D721Med (cell line): ENCODE measurements at regions not wholly inside any gene's neighbourhood (a gene's known extent, or its start where the extent isn't known, plus 50 kb on each side); places are given as distances from the start of the nearest gene placed in this dataset.

ENCODE experiments used
- DNase-seq: peaks from one replicate; pipeline ENCODE4 v3.0.0; 2011; ENCODE audit warnings: low spot score; ENCODE audit not compliant: insufficient read length
- FAIRE-seq: peaks from 2 replicates; lab custom pipeline; 2011; peaks lifted over from hg19 to GRCh38; lab: Jason Lieb, UNC
- TF ChIP-seq, protein P1 (sequence below): IDR thresholded peaks from 2 replicates; pipeline ENCODE4 v1.5.1; 2012; ENCODE audit warnings: mild to moderate bottlenecking, control low read depth; ENCODE audit not compliant: insufficient read depth; ENCODE audit errors: missing control alignments

DNA sequence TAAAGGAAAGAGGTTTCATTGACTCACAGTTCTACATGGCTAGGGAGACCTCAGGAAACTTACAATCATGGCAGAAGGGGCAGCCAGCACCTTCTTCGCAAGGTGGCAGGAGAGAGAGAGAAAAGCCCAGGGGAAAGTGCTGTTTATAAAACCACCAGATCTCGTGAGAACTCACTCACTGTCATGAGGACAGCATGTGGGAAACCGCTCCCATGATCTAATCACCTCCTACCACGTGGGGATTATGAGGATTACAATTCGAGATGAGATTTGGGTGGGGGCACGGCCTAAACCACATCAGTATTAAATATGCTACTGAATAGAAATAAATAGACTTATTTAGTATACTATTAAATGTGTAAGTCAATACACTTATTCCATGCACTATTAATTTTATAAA, 70.6 kb upstream of the TCF21 start:
- DNase-seq (no peak), FAIRE-seq (no peak)
- TF ChIP-seq, protein P1, sequence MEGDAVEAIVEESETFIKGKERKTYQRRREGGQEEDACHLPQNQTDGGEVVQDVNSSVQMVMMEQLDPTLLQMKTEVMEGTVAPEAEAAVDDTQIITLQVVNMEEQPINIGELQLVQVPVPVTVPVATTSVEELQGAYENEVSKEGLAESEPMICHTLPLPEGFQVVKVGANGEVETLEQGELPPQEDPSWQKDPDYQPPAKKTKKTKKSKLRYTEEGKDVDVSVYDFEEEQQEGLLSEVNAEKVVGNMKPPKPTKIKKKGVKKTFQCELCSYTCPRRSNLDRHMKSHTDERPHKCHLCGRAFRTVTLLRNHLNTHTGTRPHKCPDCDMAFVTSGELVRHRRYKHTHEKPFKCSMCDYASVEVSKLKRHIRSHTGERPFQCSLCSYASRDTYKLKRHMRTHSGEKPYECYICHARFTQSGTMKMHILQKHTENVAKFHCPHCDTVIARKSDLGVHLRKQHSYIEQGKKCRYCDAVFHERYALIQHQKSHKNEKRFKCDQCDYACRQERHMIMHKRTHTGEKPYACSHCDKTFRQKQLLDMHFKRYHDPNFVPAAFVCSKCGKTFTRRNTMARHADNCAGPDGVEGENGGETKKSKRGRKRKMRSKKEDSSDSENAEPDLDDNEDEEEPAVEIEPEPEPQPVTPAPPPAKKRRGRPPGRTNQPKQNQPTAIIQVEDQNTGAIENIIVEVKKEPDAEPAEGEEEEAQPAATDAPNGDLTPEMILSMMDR = no peak

DNA sequence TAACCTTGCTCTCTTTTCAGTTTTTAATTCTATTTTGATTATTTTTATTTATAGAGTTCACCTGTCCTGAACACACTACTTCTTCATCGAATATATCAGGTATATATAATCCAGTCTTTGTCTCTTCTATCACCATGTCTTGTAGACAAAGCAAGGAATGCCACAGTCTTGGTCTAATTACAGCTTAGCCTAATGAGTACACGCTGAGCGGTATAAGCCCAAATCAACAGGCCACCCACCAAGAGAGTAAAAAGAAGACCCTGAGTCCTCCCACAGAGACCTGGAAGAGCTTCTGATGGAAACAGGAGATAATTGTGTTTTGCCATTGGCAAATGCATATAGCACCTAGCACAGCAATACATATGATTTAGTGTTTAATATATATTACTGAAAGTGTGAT, 68.7 kb upstream of the TCF21 start:
- TF ChIP-seq, protein P1 = no peak
- no peak for FAIRE-seq
- no peak for DNase-seq

DNA sequence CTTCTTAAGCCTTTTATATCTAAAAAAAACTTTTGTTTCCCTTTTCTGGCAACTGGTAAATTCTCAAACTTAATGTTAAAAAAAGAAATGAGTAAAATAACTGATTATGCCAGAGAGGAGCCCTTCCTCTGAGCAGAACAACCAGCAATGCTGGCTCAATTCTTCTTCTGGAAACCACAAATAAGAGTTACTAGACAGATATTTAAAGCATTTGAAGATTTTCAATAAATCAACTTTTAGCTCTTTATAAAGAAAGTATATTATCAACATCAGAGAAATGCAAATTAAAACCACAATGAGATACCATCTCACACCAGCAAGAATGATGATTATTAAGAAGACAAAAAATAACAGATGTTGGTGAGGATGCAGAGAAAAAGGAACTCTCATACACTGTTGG, 61.1 kb upstream of the TCF21 start:
- DNase-seq = no peak
- TF ChIP-seq, protein P1 = no peak
- FAIRE-seq = no peak

DNA sequence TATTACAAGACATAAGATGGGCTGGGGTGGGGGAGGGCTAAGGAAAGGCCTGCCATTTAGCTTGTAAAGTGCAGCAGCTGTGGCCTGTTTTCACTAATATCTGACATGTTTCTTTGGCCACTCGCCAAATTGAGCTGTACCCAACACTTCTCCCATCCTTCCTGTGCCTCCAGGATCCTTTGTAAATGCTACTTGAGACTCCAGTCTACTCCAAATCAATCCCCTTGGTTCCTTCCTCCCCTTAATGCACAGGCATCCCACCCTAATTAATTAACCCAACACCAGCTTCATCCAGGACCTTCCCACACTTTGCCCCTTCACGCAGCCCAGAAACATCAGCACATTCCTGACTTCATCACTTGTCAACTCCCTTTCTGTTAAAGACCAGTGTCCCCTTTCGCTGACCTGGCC, 55.0 kb upstream of the TCF21 start:
- TF ChIP-seq, protein P1 = no peak
- no peak for DNase-seq
- FAIRE-seq = no peak

- TF ChIP-seq, protein P1 = no peak
- FAIRE-seq (no peak), DNase-seq (no peak)
Observed at GRCh38 chr6:133834472-133835170, 54.3 kb upstream of the TCF21 start.

GRCh38 chr6:133835901-133836300, 53.0 kb upstream of the TCF21 start:
- FAIRE-seq (no peak), DNase-seq (no peak)

More at GRCh38 chr6:133835901-133836300, 53.0 kb upstream of the TCF21 start:
- TF ChIP-seq, protein P1 = no peak
